A549 (cell line): ENCODE measurements at regions not wholly inside any gene's neighbourhood (a gene's known extent, or its start where the extent isn't known, plus 50 kb on each side); places are given as distances from the start of the nearest gene placed in this dataset.

Experiments
- FOSL2 ChIP-seq, 2 experiments: fragments of 450-650 bp in 1 of 2; fragments of >200 bp in 1 of 2; sonication (Bioruptor Twin) in 1 of 2; formaldehyde crosslinking; IDR thresholded peaks; 2 replicates each; pipeline versions ENCODE4 v1.5.0 to v1.6.1; 2016 to 2020; ENCODE audit warnings: mild to moderate bottlenecking in 1 of 2, moderate library complexity in 1 of 2
- HOXA7 ChIP-seq: fragments of 250-450 bp; sonication (Bioruptor Pico); IDR thresholded peaks from 2 replicates; pipeline ENCODE4 v1.5.0; 2020; ENCODE audit warnings: mild to moderate bottlenecking, moderate library complexity
- JUN ChIP-seq, 2 experiments: fragments of >200 bp; sonication (Bioruptor Twin); formaldehyde crosslinking; IDR thresholded peaks; 2 replicates in 1 of 2; 3 replicates in 1 of 2; pipeline ENCODE4 v1.6.1; 2016 to 2017
- ZNF302 ChIP-seq: fragments of 250-450 bp; sonication (Bioruptor Pico); IDR thresholded peaks from 2 replicates; pipeline ENCODE4 v1.9.0; 2021; ENCODE audit warnings: inconsistent platforms, mild to moderate bottlenecking, moderate library complexity

GRCh38 chr2:66017763-66018162 is 417.2 kb upstream of the MEIS1 start:
- no peak for TF ChIP-seq JUN (IDR thresholded peaks at IDR 0.05)
- no peak for TF ChIP-seq FOSL2 (IDR thresholded peaks at IDR 0.05)
- no peak for TF ChIP-seq FOSL2 (CRISPR knock-in tag; IDR thresholded peaks at IDR 0.05)
- TF ChIP-seq ZNF302 (CRISPR knock-in tag), result no peak
- TF ChIP-seq HOXA7, result no peak
